HG03039 (cell line): ENCODE measurements at regions not wholly inside any gene's neighbourhood (a gene's known extent, or its start where the extent isn't known, plus 50 kb on each side); places are given as distances from the start of the nearest gene placed in this dataset.
"Not testable (repeated sequence)": the region's sequence is repeated elsewhere in the genome, so short reads cannot be mapped to it uniquely, and the experiment has no call there.

ENCODE experiments used
- ATAC-seq: cut with Tn5 transposase; IDR thresholded peaks from one replicate; pipeline ENCODE4 v1.9.1; 2021; ENCODE audit warnings: mild to moderate bottlenecking, moderate library complexity; ENCODE audit not compliant: unreplicated experiment

GRCh38 chr10:111560027-111560426, 483.2 kb downstream of the ADRA2A start:
- no peak for ATAC-seq

GRCh38 chr10:111561124-111561523, 484.3 kb downstream of the ADRA2A start:
- ATAC-seq = no peak

- ATAC-seq = no peak
Measured at GRCh38 chr10:111565542-111565941, 488.7 kb downstream of the ADRA2A start.

GRCh38 chr10:111578076-111578475, 501.2 kb downstream of the ADRA2A start:
- ATAC-seq = no peak

GRCh38 chr10:111579473-111579872, 502.6 kb downstream of the ADRA2A start:
- ATAC-seq = no peak

- no peak for ATAC-seq
Measured at GRCh38 chr10:111590703-111591102, 513.9 kb downstream of the ADRA2A start.

GRCh38 chr10:111593578-111593977, 516.7 kb downstream of the ADRA2A start:
- ATAC-seq = no peak

- no peak for ATAC-seq
Measured at GRCh38 chr10:111595173-111595572, 518.3 kb downstream of the ADRA2A start.

- ATAC-seq = peak; percentile 92
Measured at GRCh38 chr10:111598433-111599059, 521.7 kb downstream of the ADRA2A start.

GRCh38 chr10:111599943-111600342, 523.1 kb downstream of the ADRA2A start:
- ATAC-seq = no peak

- no peak for ATAC-seq
Measured at GRCh38 chr10:111600772-111601171, 523.9 kb downstream of the ADRA2A start.

GRCh38 chr10:111612273-111612672, 535.4 kb downstream of the ADRA2A start:
- no peak for ATAC-seq

- no peak for ATAC-seq
Measured at GRCh38 chr10:111634191-111634590, 549.4 kb downstream of the GPAM start.

- no peak for ATAC-seq
Measured at GRCh38 chr10:111646021-111646420, 537.5 kb downstream of the GPAM start.

GRCh38 chr10:111648046-111648445, 535.5 kb downstream of the GPAM start:
- no peak for ATAC-seq

GRCh38 chr10:111649080-111649479, 534.5 kb downstream of the GPAM start:
- not testable (repeated sequence) for ATAC-seq

GRCh38 chr10:111650088-111650487, 533.5 kb downstream of the GPAM start:
- ATAC-seq = no peak

- no peak for ATAC-seq
Measured at GRCh38 chr10:111656066-111656465, 527.5 kb downstream of the GPAM start.

GRCh38 chr10:111677759-111678158, 505.8 kb downstream of the GPAM start:
- no peak for ATAC-seq

GRCh38 chr10:111686796-111687195, 496.8 kb downstream of the GPAM start:
- no peak for ATAC-seq

- no peak for ATAC-seq
Measured at GRCh38 chr10:111698711-111699110, 484.9 kb downstream of the GPAM start.

GRCh38 chr10:111703986-111704385, 479.6 kb downstream of the GPAM start:
- no peak for ATAC-seq

- ATAC-seq = no peak
Measured at GRCh38 chr10:111705021-111705420, 478.5 kb downstream of the GPAM start.
